ENCODE measurements at regions not wholly inside any gene's neighbourhood (a gene's known extent, or its start where the extent isn't known, plus 50 kb on each side); places are given as distances from the start of the nearest gene placed in this dataset.

DNA sequence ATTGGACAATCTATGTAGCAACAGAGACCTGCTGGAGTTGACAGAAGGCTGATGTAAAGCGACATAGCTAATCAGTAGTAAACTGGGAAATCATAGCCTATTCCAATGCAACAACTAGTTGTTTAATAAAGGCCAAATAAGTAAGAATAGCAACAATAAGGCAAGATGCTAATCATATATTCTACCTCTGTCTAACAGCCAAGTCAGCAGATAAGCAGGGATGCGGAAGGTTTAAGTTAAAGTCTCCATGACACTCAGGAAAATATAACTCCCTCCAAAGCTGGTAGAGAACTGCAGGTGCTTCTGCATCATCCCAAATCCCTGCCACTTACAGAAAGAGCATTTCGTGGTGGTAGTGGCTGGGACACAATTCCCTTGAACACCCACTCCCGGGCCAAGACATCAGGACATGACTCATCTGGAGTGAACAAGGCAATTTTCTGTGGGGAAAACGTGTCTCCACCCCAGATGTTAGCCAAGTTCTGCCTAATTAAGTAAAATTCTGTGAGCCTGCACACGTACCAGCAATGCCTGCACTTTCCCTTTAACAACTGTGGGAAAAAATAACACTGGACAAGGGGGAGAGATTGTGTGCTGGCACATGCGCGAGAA lies 413.6 kb upstream of the ID2 start:
- TF ChIP-seq EZH2 (IDR thresholded peaks at IDR 0.05; ENCODE audit: borderline replicate concordance, insufficient read depth, low read length, poor library complexity, severe bottlenecking): no peak
- no peak for TF ChIP-seq TAF1 (IDR thresholded peaks at IDR 0.05; ENCODE audit: low read depth)
- TF ChIP-seq, protein P1, sequence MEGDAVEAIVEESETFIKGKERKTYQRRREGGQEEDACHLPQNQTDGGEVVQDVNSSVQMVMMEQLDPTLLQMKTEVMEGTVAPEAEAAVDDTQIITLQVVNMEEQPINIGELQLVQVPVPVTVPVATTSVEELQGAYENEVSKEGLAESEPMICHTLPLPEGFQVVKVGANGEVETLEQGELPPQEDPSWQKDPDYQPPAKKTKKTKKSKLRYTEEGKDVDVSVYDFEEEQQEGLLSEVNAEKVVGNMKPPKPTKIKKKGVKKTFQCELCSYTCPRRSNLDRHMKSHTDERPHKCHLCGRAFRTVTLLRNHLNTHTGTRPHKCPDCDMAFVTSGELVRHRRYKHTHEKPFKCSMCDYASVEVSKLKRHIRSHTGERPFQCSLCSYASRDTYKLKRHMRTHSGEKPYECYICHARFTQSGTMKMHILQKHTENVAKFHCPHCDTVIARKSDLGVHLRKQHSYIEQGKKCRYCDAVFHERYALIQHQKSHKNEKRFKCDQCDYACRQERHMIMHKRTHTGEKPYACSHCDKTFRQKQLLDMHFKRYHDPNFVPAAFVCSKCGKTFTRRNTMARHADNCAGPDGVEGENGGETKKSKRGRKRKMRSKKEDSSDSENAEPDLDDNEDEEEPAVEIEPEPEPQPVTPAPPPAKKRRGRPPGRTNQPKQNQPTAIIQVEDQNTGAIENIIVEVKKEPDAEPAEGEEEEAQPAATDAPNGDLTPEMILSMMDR (IDR thresholded peaks at IDR 0.05; ENCODE audit: poor library complexity, severe bottlenecking): no peak
- no peak for TF ChIP-seq MXI1 (conservative IDR thresholded peaks at IDR 0.05; ENCODE audit: poor library complexity, severe bottlenecking)
- no peak for TF ChIP-seq EP300 (conservative IDR thresholded peaks at IDR 0.05; ENCODE audit: poor library complexity, severe bottlenecking)
- TF ChIP-seq, protein P2, sequence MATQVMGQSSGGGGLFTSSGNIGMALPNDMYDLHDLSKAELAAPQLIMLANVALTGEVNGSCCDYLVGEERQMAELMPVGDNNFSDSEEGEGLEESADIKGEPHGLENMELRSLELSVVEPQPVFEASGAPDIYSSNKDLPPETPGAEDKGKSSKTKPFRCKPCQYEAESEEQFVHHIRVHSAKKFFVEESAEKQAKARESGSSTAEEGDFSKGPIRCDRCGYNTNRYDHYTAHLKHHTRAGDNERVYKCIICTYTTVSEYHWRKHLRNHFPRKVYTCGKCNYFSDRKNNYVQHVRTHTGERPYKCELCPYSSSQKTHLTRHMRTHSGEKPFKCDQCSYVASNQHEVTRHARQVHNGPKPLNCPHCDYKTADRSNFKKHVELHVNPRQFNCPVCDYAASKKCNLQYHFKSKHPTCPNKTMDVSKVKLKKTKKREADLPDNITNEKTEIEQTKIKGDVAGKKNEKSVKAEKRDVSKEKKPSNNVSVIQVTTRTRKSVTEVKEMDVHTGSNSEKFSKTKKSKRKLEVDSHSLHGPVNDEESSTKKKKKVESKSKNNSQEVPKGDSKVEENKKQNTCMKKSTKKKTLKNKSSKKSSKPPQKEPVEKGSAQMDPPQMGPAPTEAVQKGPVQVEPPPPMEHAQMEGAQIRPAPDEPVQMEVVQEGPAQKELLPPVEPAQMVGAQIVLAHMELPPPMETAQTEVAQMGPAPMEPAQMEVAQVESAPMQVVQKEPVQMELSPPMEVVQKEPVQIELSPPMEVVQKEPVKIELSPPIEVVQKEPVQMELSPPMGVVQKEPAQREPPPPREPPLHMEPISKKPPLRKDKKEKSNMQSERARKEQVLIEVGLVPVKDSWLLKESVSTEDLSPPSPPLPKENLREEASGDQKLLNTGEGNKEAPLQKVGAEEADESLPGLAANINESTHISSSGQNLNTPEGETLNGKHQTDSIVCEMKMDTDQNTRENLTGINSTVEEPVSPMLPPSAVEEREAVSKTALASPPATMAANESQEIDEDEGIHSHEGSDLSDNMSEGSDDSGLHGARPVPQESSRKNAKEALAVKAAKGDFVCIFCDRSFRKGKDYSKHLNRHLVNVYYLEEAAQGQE (IDR thresholded peaks at IDR 0.05; ENCODE audit: borderline replicate concordance): no peak
- TF ChIP-seq POLR2AphosphoS5 (IDR thresholded peaks at IDR 0.05): no peak
- no peak for TF ChIP-seq SMC3 (conservative IDR thresholded peaks at IDR 0.05; ENCODE audit: poor library complexity)
- no peak for TF ChIP-seq RAD21 (conservative IDR thresholded peaks at IDR 0.05)
- no peaks in the 10 kb centered on the region for H3K36me3 ChIP-seq (ENCODE audit: insufficient read depth, low read length)
- no peaks in the 10 kb centered on the region for H4K20me1 ChIP-seq (ENCODE audit: insufficient read depth)
- no peaks in the 10 kb centered on the region for H3F3A ChIP-seq (ENCODE audit: insufficient read depth, low read length, poor library complexity, severe bottlenecking)
- no peaks in the 10 kb centered on the region for H3K9me2 ChIP-seq (ENCODE audit: insufficient read depth, low read length)
- no peaks in the 10 kb centered on the region for H3K9me3 ChIP-seq (ENCODE audit: low read length)
- no peak overlapping the region for H3K4me3 ChIP-seq (ENCODE audit: low read length)
- no peak overlapping the region for H3K4me2 ChIP-seq (ENCODE audit: low read length)
- no peak overlapping the region for H3K9ac ChIP-seq (ENCODE audit: low read length)
- no peaks in the 10 kb centered on the region for H3K79me2 ChIP-seq (replicated peaks; ENCODE audit: insufficient read depth, low read length)
- H2AFZ ChIP-seq (ENCODE audit: low read depth, low read length): no peak overlapping the region
- no peaks in the 10 kb centered on the region for H3K27me3 ChIP-seq (ENCODE audit: insufficient read depth, low read depth, low read length)
- no peak overlapping the region for H3K27ac ChIP-seq (ENCODE audit: low read length)

DNA sequence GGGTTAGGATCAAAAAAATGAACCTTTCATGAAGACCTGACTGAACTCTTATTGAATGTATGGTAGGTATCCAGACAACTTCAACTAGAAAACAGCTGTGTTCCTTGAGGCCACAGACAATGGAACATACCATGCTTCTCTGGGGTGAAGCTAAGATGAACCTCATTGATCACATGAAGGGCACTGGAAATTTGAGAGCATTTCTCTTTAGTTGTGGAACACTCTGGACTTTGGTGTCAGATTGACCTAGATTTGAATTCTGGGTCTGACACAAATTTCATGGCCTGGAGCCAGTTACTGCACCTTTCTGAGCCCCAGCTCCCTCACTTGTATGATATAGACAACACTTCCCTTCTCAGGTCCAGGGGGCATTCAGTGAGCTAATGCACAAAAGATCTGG lies 411.2 kb upstream of the ID2 start:
- Histone ChIP-seq H3K4me2 (ENCODE audit: low read length) (no peak overlapping the region), H3K9me3 (ENCODE audit: low read length) (no peaks in the 10 kb centered on the region), H4K20me1 (ENCODE audit: insufficient read depth) (no peaks in the 10 kb centered on the region), H2AFZ (ENCODE audit: low read depth, low read length) (no peak overlapping the region), H3F3A (ENCODE audit: insufficient read depth, low read length, poor library complexity, severe bottlenecking) (no peaks in the 10 kb centered on the region), H3K36me3 (ENCODE audit: insufficient read depth, low read length) (no peaks in the 10 kb centered on the region), H3K27ac (ENCODE audit: low read length) (no peak overlapping the region), H3K9me2 (ENCODE audit: insufficient read depth, low read length) (no peaks in the 10 kb centered on the region), H3K9ac (ENCODE audit: low read length) (no peak overlapping the region), H3K27me3 (ENCODE audit: insufficient read depth, low read depth, low read length) (no peaks in the 10 kb centered on the region), H3K79me2 (replicated peaks; ENCODE audit: insufficient read depth, low read length) (no peaks in the 10 kb centered on the region), H3K4me3 (ENCODE audit: low read length) (no peak overlapping the region)
- TF ChIP-seq, protein P1 (IDR thresholded peaks at IDR 0.05; ENCODE audit: poor library complexity, severe bottlenecking): no peak
- TF ChIP-seq MXI1 (conservative IDR thresholded peaks at IDR 0.05; ENCODE audit: poor library complexity, severe bottlenecking): no peak
- TF ChIP-seq EZH2 (IDR thresholded peaks at IDR 0.05; ENCODE audit: borderline replicate concordance, insufficient read depth, low read length, poor library complexity, severe bottlenecking): no peak
- no peak for TF ChIP-seq RAD21 (conservative IDR thresholded peaks at IDR 0.05)
- no peak for TF ChIP-seq SMC3 (conservative IDR thresholded peaks at IDR 0.05; ENCODE audit: poor library complexity)
- no peak for TF ChIP-seq EP300 (conservative IDR thresholded peaks at IDR 0.05; ENCODE audit: poor library complexity, severe bottlenecking)
- TF ChIP-seq POLR2AphosphoS5 (IDR thresholded peaks at IDR 0.05): no peak
- TF ChIP-seq TAF1 (IDR thresholded peaks at IDR 0.05; ENCODE audit: low read depth): no peak
- TF ChIP-seq, protein P2 (IDR thresholded peaks at IDR 0.05; ENCODE audit: borderline replicate concordance): no peak

Data from neural cell (in vitro differentiated cells).